ENCODE measurements at regions not wholly inside any gene's neighbourhood (a gene's known extent, or its start where the extent isn't known, plus 50 kb on each side); places are given as distances from the start of the nearest gene placed in this dataset.

GRCh38 chr2:185145316-185146121 lies 547.2 kb downstream of the ZNF804A start:
- no peak for DNase-seq (ENCODE audit: low spot score)

- no peak for DNase-seq (ENCODE audit: low spot score)
Measured at GRCh38 chr2:185147361-185147760, 549.0 kb downstream of the ZNF804A start.

GRCh38 chr2:185152186-185152585 lies 553.9 kb downstream of the ZNF804A start:
- peak; percentile 4 for DNase-seq (ENCODE audit: low spot score)

GRCh38 chr2:185161701-185162100 lies 563.4 kb downstream of the ZNF804A start:
- no peak for DNase-seq (ENCODE audit: low spot score)

- DNase-seq (ENCODE audit: low spot score) = no peak
Measured at GRCh38 chr2:185174353-185174752, 564.3 kb upstream of the FSIP2 start.

- no peak for DNase-seq (ENCODE audit: low spot score)
Measured at GRCh38 chr2:185179743-185180142, 558.9 kb upstream of the FSIP2 start.

- no peak for DNase-seq (ENCODE audit: low spot score)
Measured at GRCh38 chr2:185181901-185182300, 556.7 kb upstream of the FSIP2 start.

- DNase-seq (ENCODE audit: low spot score) = no peak
Measured at GRCh38 chr2:185185044-185185443, 553.6 kb upstream of the FSIP2 start.

GRCh38 chr2:185187421-185187820 lies 551.2 kb upstream of the FSIP2 start:
- DNase-seq (ENCODE audit: low spot score) = no peak

- no peak for DNase-seq (ENCODE audit: low spot score)
Measured at GRCh38 chr2:185188656-185189055, 549.9 kb upstream of the FSIP2 start.

- DNase-seq (ENCODE audit: low spot score) = peak; percentile 38
Measured at GRCh38 chr2:185201063-185201462, 537.5 kb upstream of the FSIP2 start.

GRCh38 chr2:185202381-185202780 lies 536.2 kb upstream of the FSIP2 start:
- peak; percentile 16 for DNase-seq (ENCODE audit: low spot score)

- DNase-seq (ENCODE audit: low spot score) = peak; percentile 52
Measured at GRCh38 chr2:185202945-185203528, 535.6 kb upstream of the FSIP2 start.

- DNase-seq (ENCODE audit: low spot score) = peak; percentile 61
Measured at GRCh38 chr2:185208261-185208660, 530.3 kb upstream of the FSIP2 start.

- DNase-seq (ENCODE audit: low spot score) = no peak
Measured at GRCh38 chr2:185215497-185215896, 523.1 kb upstream of the FSIP2 start.

GRCh38 chr2:185219981-185220380 lies 518.6 kb upstream of the FSIP2 start:
- peak; percentile 75 for DNase-seq (ENCODE audit: low spot score)

GRCh38 chr2:185222311-185222710 lies 516.3 kb upstream of the FSIP2 start:
- DNase-seq (ENCODE audit: low spot score) = no peak

GRCh38 chr2:185227391-185227790 lies 511.2 kb upstream of the FSIP2 start:
- no peak for DNase-seq (ENCODE audit: low spot score)

GRCh38 chr2:185239491-185239890 lies 499.1 kb upstream of the FSIP2 start:
- no peak for DNase-seq (ENCODE audit: low spot score)

- no peak for DNase-seq (ENCODE audit: low spot score)
Measured at GRCh38 chr2:185240796-185241195, 497.8 kb upstream of the FSIP2 start.

GRCh38 chr2:185241556-185241955 lies 497.0 kb upstream of the FSIP2 start:
- DNase-seq (ENCODE audit: low spot score) = no peak

GRCh38 chr2:185242462-185242861 lies 496.1 kb upstream of the FSIP2 start:
- DNase-seq (ENCODE audit: low spot score) = no peak

GRCh38 chr2:185245216-185245615 lies 493.4 kb upstream of the FSIP2 start:
- no peak for DNase-seq (ENCODE audit: low spot score)
